Astrocyte (in vitro differentiated cells and primary cell): ENCODE measurements at regions not wholly inside any gene's neighbourhood (a gene's known extent, or its start where the extent isn't known, plus 50 kb on each side); places are given as distances from the start of the nearest gene placed in this dataset.

Experiments
- DNase-seq: peaks from one replicate; pipeline ENCODE4 v3.0.0-alpha.2; 2010; ENCODE audit warnings: low read depth
- FAIRE-seq: peaks from 2 replicates; lab custom pipeline; 2011; peaks lifted over from hg19 to GRCh38; lab: Jason Lieb, UNC
- H2AFZ ChIP-seq: 2 replicates; pipeline ENCODE4 v1.6.0; 2012; ENCODE audit warnings: low read depth, low read length, inconsistent platforms
- H3K27ac ChIP-seq: 2 replicates; pipeline ENCODE4 v1.5.1; 2011; ENCODE audit warnings: low read depth, low read length, inconsistent platforms
- H3K27me3 ChIP-seq: 2 replicates; pipeline ENCODE4 v1.6.0; 2011; ENCODE audit warnings: low read length, inconsistent platforms; ENCODE audit not compliant: insufficient read depth
- H3K36me3 ChIP-seq: 2 replicates; pipeline ENCODE4 v1.5.1; 2011; ENCODE audit warnings: low read length, inconsistent platforms; ENCODE audit not compliant: insufficient read depth
- H3K4me1 ChIP-seq: 2 replicates; pipeline ENCODE4 v1.5.1; 2011; ENCODE audit warnings: low read length, inconsistent platforms; ENCODE audit not compliant: insufficient read depth
- H3K4me2 ChIP-seq: 2 replicates; pipeline ENCODE4 v1.6.0; 2012; ENCODE audit warnings: low read length, inconsistent platforms
- H3K4me3 ChIP-seq: 2 replicates; pipeline ENCODE4 v1.5.1; 2011; ENCODE audit warnings: low read depth, mild to moderate bottlenecking, low read length, inconsistent platforms; ENCODE audit not compliant: insufficient read depth
- H3K79me2 ChIP-seq: 2 replicates; pipeline ENCODE4 v1.6.0; 2012; ENCODE audit warnings: mild to moderate bottlenecking, low read length, inconsistent platforms; ENCODE audit not compliant: insufficient read depth
- H3K9ac ChIP-seq: 2 replicates; pipeline ENCODE4 v1.6.0; 2012; ENCODE audit warnings: mild to moderate bottlenecking, low read length, inconsistent platforms
- H3K9me3 ChIP-seq: 2 replicates; pipeline ENCODE4 v1.5.1; 2012; ENCODE audit warnings: low read depth, mild to moderate bottlenecking, low read length, inconsistent platforms; ENCODE audit not compliant: insufficient read depth
- H4K20me1 ChIP-seq: 2 replicates; pipeline ENCODE4 v1.6.0; 2012; ENCODE audit warnings: low read length, inconsistent platforms; ENCODE audit not compliant: insufficient read depth
- H3K27ac Mint-ChIP-seq: one replicate; pipeline ENCODE4 v1.8.0; 2021; ENCODE audit warnings: mild to moderate bottlenecking, mixed read lengths; ENCODE audit not compliant: unreplicated experiment
- H3K27me3 Mint-ChIP-seq: one replicate; pipeline ENCODE4 v1.8.0; 2021; ENCODE audit warnings: low read depth, mixed read lengths; ENCODE audit not compliant: unreplicated experiment
- H3K36me3 Mint-ChIP-seq: one replicate; pipeline ENCODE4 v1.8.0; 2021; ENCODE audit warnings: low read depth, mixed read lengths; ENCODE audit not compliant: unreplicated experiment
- H3K4me1 Mint-ChIP-seq: one replicate; pipeline ENCODE4 v1.8.0; 2021; ENCODE audit warnings: low read depth, mixed read lengths; ENCODE audit not compliant: unreplicated experiment
- H3K4me3 Mint-ChIP-seq: one replicate; pipeline ENCODE4 v1.8.0; 2021; ENCODE audit warnings: mild to moderate bottlenecking, moderate library complexity, mixed read lengths; ENCODE audit not compliant: unreplicated experiment
- H3K9me3 Mint-ChIP-seq: one replicate; pipeline ENCODE4 v1.8.0; 2021; ENCODE audit warnings: mild to moderate bottlenecking, mixed read lengths; ENCODE audit not compliant: unreplicated experiment
- EZH2 ChIP-seq: IDR thresholded peaks from 2 replicates; pipeline ENCODE4 v1.6.1; 2012; ENCODE audit warnings: mild to moderate bottlenecking, low read length, inconsistent platforms; ENCODE audit not compliant: insufficient read depth
- TF ChIP-seq, protein P1 (sequence below): IDR thresholded peaks from 2 replicates; pipeline ENCODE4 v1.5.1; 2011; ENCODE audit warnings: low read depth, mild to moderate bottlenecking, inconsistent platforms, low read length, moderate library complexity; ENCODE audit not compliant: insufficient read depth

GRCh38 chr12:105467710-105468366 is 137.3 kb downstream of the C12orf75 start:
- no peak overlapping the region for H3K9ac ChIP-seq
- Mint-ChIP-seq H3K27me3 (no peaks in the 10 kb centered on the region), H3K36me3 (no peaks in the 10 kb centered on the region)

GRCh38 chr12:105468464-105468863 is 138.0 kb downstream of the C12orf75 start:
- TF ChIP-seq, protein P1, sequence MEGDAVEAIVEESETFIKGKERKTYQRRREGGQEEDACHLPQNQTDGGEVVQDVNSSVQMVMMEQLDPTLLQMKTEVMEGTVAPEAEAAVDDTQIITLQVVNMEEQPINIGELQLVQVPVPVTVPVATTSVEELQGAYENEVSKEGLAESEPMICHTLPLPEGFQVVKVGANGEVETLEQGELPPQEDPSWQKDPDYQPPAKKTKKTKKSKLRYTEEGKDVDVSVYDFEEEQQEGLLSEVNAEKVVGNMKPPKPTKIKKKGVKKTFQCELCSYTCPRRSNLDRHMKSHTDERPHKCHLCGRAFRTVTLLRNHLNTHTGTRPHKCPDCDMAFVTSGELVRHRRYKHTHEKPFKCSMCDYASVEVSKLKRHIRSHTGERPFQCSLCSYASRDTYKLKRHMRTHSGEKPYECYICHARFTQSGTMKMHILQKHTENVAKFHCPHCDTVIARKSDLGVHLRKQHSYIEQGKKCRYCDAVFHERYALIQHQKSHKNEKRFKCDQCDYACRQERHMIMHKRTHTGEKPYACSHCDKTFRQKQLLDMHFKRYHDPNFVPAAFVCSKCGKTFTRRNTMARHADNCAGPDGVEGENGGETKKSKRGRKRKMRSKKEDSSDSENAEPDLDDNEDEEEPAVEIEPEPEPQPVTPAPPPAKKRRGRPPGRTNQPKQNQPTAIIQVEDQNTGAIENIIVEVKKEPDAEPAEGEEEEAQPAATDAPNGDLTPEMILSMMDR: no peak
- no peak for TF ChIP-seq EZH2
- peaks cover 1% of the 10 kb centered on the region for H3K9me3 Mint-ChIP-seq
- no peak overlapping the region for H3K4me3 ChIP-seq
- H3K4me2 ChIP-seq: no peak overlapping the region
- no peak for FAIRE-seq
- H3K4me1 Mint-ChIP-seq: peaks cover 21% of the 10 kb centered on the region
- H3K4me1 ChIP-seq: peaks cover 7% of the 10 kb centered on the region
- H3K27ac Mint-ChIP-seq: no peak overlapping the region
- no peak overlapping the region for H3K27ac ChIP-seq
- no peaks in the 10 kb centered on the region for H3K27me3 ChIP-seq
- H2AFZ ChIP-seq: no peak overlapping the region
- H3K36me3 Mint-ChIP-seq: no peaks in the 10 kb centered on the region
- DNase-seq: no peak
- H3K36me3 ChIP-seq: no peaks in the 10 kb centered on the region
- H3K4me3 Mint-ChIP-seq: no peak overlapping the region
- H3K79me2 ChIP-seq: no peaks in the 10 kb centered on the region
- no peak overlapping the region for H3K9ac ChIP-seq
- no peaks in the 10 kb centered on the region for H3K27me3 Mint-ChIP-seq
- no peaks in the 10 kb centered on the region for H4K20me1 ChIP-seq
- H3K9me3 ChIP-seq: no peaks in the 10 kb centered on the region

More at GRCh38 chr12:105467710-105468366, 137.3 kb downstream of the C12orf75 start:
- Mint-ChIP-seq H3K27ac (no peak overlapping the region), H3K4me1 (peaks cover 21% of the 10 kb centered on the region), H3K9me3 (peaks cover 1% of the 10 kb centered on the region), H3K4me3 (no peak overlapping the region)
- Histone ChIP-seq H2AFZ (no peak overlapping the region), H3K4me2 (no peak overlapping the region), H3K36me3 (no peaks in the 10 kb centered on the region), H3K4me3 (no peak overlapping the region), H3K4me1 (peaks cover 7% of the 10 kb centered on the region), H3K9me3 (no peaks in the 10 kb centered on the region), H3K79me2 (no peaks in the 10 kb centered on the region), H3K27ac (no peak overlapping the region), H4K20me1 (no peaks in the 10 kb centered on the region), H3K27me3 (no peaks in the 10 kb centered on the region)
- DNase-seq (no peak), FAIRE-seq (no peak)
- TF ChIP-seq EZH2: no peak
- TF ChIP-seq, protein P1: no peak

- no peaks in the 10 kb centered on the region for H3K27me3 Mint-ChIP-seq
- no peak for TF ChIP-seq EZH2
- Histone ChIP-seq H2AFZ (no peak overlapping the region), H3K27me3 (no peaks in the 10 kb centered on the region), H4K20me1 (no peaks in the 10 kb centered on the region), H3K4me2 (no peak overlapping the region), H3K9ac (no peak overlapping the region), H3K79me2 (no peaks in the 10 kb centered on the region), H3K4me3 (no peak overlapping the region), H3K4me1 (peaks cover 7% of the 10 kb centered on the region), H3K9me3 (no peaks in the 10 kb centered on the region), H3K27ac (no peak overlapping the region), H3K36me3 (no peaks in the 10 kb centered on the region)
- peaks cover 21% of the 10 kb centered on the region for H3K4me1 Mint-ChIP-seq
- H3K9me3 Mint-ChIP-seq: no peaks in the 10 kb centered on the region
- DNase-seq: no peak
- H3K36me3 Mint-ChIP-seq: no peaks in the 10 kb centered on the region
- H3K4me3 Mint-ChIP-seq: no peak overlapping the region
- no peak overlapping the region for H3K27ac Mint-ChIP-seq
- FAIRE-seq: no peak
Observed at GRCh38 chr12:105469211-105469610, 138.7 kb downstream of the C12orf75 start.
